HG02759 (cell line): ENCODE measurements at regions not wholly inside any gene's neighbourhood (a gene's known extent, or its start where the extent isn't known, plus 50 kb on each side); places are given as distances from the start of the nearest gene placed in this dataset.
"Not testable (repeated sequence)": the region's sequence is repeated elsewhere in the genome, so short reads cannot be mapped to it uniquely, and the experiment has no call there.

Experiments used
- ATAC-seq: cut with Tn5 transposase; IDR thresholded peaks from one replicate; pipeline ENCODE4 v1.9.1; 2021; ENCODE audit warnings: mild to moderate bottlenecking, moderate library complexity; ENCODE audit not compliant: unreplicated experiment

DNA sequence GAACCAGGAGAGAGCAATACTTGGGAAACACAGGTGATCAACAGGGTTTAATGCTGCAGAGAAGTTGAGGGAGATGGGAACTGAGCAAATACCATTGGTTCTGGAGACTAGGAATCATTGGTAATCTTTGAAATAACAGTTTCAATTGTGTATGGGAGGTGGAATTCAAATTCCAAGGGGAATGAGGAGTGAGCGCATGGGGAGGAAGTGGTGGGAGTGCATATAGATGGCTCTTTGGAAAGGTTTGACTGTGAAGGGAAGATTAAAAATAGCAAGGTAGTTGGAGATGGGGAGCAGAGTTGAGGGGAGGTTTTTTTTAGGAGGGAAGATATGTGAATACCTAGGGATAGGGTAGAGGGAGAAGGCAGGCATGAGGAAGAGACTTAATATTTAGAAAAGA, 51.1 kb upstream of the ROPN1 start:
- ATAC-seq, result no peak

DNA sequence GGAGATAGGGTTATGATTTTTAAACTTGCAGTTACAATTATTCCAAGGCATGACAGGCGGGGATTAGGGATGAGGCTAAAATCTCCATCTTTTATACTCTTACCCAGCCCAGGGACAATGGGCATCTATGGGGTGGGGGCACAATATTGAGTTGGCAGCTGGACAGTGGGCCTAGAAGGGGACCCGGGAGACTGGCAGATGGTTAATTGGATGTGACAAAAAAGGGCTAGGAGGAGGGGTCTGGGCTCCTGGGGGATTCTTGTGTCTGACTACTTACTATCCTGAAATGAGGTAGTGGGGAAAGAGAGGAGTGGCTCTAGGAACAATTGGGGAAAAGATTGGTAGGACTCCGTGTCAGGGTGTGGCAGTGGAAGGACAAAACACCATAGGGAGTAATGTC, 53.0 kb upstream of the ROPN1 start:
- no peak for ATAC-seq

DNA sequence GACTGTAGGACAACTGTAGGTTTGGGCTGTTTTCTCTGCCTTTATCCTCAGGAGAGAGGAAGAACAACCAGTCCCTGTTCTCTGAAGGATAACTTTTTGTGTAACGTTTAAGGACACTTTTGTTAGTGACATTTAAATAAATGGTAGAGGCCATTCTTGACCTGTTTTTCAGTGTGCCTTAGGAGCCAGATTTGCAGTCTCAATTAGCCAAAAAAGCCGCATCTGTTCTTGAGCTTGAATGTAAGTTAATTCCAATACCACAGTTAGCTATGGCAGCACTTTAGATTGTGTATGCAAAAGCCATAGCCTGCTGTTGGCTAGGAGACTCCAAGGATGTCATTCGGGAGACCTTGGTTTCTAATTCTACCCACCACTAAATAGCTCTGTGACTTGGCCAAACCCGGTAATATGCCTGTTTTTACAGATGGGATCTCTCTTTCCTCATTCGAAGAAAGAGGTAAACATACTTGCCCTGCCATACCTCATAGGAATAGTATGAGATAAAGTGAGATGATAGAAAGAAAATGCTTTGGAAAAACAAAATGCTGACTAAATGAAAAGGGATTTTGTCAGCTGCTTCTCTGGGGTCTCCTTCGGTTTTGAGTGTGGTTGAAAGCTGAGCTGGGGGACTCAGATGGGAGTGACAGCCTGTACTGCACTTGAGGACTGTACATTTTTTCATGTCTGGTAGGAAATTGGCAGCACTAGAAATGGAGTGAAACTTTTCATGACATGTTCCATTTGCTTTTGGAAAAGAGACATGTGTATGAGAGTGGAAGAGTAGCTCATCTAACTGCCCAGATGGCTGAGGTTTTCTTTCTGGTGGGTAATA, 57.3 kb upstream of the ROPN1 start:
- ATAC-seq, result no peak

DNA sequence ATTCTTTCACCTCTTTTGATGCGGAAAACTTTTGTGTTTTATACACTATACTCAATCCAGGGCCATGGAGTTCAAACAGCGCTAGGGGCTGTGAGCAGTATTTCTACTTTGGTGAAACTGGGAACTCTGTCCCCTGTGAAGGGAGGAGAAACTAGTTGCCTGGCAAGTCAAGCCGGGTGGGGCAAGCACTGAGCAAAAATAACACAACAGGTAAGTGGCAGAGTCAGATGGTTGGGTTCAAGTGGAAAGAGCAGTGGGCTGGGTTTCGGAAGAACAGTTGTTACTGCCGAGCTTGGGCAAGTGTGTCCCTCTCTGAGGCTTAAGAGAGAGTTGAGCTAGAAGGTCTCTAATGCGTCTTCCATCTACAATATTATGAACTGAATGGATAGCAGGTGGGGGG, 59.7 kb upstream of the ROPN1 start:
- no peak for ATAC-seq

DNA sequence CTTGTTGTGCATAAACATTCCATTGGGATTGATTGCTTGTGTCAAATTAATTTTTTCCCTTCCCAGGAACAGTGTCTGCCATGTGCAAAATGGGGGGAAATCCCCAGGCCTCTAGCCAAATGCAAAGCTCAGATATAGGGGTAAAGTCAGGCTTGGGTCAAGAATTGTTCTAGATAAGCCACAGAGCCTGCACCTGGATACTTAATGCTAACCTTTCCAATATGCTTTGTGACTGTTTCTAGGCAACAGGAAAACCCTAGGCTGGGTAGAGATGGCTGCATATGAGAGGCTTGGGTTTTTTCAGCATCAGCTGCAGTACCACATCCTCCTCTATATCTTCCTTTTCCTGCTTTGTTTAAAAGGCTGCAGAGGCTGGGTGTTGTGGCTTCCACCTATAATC, 61.9 kb upstream of the ROPN1 start:
- no peak for ATAC-seq

DNA sequence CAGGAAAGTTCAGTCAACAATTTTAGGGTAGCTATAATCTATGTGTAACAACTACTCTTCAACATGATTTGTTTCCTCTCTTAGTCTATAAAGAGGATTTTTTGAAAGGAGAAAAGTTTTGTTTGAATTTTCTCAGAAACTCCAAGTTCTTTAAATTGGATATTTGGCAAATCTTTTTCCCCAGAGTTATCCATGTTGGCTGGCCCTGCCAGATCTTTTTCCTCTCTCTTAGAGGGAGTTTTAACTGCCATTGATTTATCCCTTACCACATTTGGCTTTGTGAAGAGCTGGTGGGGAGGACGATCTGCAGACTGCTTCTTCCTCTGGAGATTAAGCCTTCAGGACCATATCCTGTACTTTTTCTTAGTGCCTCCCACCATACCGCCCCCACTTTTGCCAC, 64.9 kb upstream of the ROPN1 start:
- ATAC-seq, result no peak

DNA sequence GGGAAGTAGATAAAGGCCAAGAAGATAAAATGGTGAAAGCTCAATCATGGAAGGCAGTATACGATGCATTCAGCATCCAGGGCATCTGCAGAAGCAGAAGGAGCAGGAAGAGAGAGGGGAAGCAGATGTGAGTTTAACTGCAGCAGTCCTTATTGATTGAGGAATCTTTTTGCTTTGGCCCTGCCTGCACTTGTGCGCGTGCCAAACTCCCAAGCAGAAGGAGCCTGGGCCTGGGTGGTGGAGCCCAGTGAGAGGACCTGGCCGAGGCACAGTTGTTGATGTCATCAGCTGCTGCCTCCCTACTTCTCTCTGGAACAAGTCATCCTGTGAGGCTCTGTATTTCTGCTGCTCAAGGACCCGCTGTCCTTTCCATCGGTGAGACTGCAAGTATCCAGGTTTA, 65.5 kb upstream of the ROPN1 start:
- no peak for ATAC-seq

DNA sequence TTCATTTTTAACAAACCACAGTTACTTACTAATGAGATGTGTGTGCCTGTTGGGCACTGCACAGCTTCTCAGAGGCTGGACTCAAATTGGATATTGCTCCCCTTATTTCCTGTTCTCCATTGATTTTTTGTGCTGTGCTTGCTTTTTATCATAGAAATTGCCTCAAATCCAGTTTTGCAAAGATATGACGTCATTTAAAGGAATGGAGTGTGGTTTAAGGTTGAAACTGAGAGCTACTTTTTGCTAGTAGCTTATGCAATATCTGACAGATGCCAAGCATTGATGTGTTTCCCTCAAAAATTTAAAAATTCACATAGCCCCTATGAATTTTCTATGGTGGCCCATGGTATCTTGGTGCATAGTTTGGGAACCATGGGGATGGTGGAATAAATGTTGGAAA, 67.7 kb upstream of the ROPN1 start:
- ATAC-seq, result no peak

DNA sequence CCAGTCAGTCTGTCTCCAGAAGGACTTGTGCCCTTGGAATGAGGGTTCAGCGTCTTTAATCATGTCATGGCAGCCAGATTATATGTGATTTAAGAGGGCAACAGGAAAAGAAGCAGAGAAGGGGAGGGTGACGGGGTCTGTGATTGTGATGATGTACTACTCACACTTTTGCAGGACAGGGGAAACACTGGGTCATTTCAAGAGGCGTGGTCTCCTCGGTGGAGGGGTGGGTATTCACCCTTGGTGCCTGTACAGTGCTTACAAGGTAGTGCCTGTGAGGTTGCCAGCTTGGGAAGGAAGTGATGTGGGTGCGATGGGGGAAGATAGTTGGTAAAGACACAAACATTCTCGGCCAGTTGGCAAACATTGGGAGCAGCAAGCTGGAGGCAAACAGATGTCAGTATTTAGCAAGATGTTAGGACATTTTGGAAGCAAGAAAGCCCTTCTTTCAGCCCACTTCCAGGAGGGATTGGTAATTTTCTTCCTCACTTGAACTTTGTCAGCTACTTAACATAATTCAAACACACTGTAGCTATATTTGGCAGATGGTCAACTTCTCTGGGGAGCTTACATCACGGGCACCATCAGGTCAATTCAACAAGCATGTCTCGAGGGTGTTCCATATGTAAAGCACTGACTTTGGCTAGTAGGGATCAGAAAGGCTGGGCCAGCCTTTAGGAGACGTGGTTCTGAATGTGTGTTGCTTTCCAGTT, 71.4 kb upstream of the ROPN1 start:
- no peak for ATAC-seq

DNA sequence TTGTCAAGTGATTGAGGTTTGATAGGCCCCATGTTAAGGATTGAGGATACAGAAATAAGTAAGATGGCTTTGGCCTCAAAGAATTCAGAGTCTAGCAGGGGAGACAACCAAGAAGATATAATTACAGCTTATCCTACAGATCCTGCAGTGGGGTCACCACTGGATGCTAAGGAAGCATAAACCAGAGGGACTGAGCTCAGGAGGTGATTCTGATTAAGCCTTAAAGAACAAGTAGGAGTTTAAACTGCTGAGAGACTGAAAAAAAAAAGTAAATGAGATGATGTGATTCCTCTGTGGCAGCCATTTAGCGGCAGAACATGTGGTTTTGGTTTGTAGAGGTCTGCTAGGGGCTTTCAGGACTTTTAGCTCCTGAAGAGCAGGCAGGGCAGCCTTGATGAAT, 72.1 kb upstream of the ROPN1 start:
- no peak for ATAC-seq

DNA sequence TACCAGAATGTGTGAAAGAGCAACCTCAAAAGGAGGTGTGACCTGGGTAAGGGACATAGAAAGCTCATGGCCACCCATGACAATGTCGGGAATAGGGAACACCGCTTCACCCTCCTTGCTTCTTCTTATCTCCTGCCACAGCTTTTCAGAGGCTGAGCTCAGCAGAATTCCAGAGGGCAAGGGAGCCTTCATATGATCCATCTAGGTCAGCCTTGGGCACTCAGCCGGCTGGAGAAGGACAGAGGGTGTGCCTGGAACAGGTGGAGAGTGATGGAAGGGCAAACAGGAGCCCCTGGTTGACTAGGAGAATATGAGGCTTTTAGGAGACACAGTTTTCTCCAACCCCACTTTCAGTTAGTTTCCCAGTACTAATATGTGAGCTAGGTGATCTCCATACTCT, 74.6 kb upstream of the ROPN1 start:
- ATAC-seq, result not testable (repeated sequence)

DNA sequence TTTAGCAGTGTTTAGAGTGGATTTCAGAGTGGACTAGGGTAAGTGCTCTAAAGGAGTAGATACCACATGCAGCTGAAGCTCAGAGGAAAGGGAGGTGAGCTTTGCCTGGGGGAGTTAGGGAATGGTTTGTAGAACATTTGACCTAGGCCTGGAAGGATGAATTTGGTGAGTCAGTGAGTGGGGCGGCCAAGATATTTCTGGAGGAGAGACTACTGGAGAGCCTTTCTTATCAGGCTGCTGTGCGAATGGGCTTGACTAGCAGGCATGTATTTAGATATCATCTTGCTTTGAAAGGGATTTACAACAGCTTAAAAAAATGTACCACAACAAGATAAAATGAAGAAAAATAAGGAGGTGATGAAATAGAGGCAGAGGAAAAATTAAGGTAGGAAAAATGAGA, 77.8 kb upstream of the ROPN1 start:
- ATAC-seq, result not testable (repeated sequence)

DNA sequence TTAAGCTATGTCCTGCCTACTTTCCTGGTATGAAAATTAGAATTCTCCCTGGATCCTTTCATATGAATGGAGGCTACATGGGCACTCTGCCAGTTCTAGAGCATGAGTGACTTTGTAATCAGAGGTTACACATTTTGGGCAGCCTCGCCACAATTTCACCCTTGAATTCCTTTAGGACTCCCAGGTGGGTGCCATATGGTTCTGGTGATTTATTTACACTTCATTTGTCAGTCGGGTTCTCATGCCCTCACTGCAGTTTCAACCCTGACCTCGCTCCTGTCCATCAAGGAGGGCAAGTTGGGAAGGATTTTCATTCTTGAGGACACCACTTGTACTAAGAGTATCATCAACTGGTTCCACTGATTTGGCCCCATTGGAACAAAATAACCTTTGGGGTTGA, 83.2 kb upstream of the ROPN1 start:
- not testable (repeated sequence) for ATAC-seq

DNA sequence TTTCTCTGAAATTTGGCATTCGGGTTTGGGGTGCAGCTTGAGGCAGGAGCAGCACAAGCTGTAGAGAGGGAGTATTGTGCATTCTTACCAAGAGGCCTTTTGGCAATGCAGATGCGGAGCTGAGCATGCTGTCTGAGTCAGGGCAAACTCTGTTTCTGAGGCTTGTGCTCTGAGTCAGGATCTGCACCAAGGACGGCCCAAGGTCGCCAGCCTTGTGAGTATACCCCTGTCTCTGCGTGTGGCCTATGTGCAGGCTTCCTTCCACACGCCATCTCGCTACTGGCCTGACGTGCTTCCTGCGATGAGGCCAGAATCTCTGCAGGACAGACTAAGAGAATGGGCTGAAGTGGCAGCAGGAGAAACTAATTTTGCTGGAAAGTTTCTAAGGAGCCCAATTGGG, 83.8 kb upstream of the ROPN1 start:
- no peak for ATAC-seq

DNA sequence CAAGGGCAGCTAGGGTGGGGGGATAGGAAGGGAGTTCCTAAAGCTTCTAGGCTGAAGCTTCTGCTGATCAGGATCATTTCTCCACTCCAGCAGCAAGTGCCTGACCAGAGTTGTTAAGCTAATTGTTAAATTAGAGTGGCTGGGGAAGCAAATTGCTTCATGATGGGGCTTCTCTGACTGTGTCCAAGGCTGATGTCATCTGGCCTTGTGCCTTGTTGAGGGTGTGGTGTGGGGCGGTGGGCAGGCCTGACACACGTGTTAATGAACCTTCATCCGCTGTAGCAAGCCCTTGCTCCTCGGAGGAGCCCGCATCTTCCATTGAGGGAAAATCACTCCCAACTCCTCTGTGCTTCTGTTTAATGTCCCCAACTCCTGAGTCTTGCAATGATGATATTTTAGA, 84.3 kb upstream of the ROPN1 start:
- ATAC-seq, result no peak

DNA sequence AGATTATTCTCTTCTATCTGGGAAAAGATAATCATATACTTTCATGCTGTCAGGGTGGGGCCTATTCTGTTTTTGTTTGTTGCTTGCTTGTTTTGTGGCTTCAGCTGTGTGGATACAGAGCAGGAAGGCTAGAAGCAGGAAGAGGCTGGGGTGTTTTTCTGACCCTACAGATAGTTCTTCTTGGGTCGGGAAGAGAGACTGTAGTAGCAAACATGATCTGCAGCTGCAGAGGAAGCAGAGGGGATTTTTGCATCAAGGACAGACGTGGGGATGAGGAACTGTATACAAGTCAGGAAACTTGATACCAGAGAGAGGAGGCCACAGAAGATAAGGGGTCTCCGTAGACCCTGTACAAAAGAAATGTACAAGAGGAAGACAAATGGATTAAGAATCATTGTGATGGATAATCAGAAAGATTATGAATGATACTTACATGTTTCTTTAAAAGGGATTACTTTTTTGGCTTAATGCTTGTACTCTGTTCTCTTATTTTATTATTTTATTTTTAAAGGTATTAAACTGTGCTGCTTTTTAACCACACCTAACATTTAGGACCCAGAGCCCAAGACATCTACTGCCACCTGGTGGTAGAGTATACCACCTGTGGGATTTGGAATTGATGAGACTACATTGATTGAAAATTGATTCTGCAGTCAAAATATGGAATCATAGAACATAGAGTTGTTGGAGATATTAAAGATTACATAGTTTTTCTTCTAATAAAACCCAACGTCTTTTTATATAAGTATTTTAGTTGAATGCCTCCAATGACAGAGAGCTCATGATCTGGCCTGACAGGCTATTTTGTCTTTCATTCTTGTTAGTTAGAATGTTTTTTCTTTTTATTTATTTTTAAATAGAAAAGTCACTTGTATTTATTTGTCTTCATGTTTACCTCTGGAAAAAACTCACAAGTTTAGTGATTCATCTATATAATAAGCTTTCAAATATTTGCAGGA, 87.3 kb upstream of the ROPN1 start:
- ATAC-seq, result no peak

DNA sequence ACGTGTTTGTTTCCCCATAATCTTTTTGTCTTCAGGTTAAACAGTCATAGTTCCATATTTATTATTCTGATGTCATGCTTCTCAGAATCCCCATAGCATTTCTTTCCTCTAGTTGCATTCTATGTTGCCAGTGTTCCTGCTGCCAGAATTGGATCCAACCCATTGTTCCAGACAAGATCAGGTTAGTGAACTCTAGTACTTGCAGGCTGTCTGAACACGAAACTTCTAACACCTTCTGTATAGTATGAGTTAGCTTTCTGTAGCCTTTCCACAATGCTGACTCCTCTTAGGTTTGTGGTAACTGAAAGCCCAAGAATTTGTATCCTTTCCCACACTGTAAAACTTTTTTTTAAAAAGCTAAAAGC, 88.0 kb upstream of the ROPN1 start:
- no peak for ATAC-seq

DNA sequence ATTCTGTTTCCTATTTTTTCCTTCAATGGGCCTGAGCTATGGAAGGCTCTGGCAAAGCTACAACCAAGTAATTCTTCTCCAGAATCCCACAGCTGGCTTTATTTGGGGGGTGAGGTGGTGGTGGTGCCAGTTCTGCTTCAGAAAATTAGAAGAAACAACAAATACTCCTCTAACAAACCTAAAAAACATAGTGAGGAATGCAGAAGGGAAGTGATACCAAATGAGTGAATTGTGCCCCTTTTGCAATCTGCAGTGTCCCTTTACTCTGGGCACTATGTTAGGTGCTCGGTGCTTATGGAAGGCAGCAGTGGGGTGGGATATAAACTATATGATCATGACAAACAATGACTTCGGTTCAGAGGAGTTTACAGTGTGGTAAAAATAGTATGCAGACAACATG, 90.4 kb upstream of the ROPN1 start:
- ATAC-seq, result no peak

DNA sequence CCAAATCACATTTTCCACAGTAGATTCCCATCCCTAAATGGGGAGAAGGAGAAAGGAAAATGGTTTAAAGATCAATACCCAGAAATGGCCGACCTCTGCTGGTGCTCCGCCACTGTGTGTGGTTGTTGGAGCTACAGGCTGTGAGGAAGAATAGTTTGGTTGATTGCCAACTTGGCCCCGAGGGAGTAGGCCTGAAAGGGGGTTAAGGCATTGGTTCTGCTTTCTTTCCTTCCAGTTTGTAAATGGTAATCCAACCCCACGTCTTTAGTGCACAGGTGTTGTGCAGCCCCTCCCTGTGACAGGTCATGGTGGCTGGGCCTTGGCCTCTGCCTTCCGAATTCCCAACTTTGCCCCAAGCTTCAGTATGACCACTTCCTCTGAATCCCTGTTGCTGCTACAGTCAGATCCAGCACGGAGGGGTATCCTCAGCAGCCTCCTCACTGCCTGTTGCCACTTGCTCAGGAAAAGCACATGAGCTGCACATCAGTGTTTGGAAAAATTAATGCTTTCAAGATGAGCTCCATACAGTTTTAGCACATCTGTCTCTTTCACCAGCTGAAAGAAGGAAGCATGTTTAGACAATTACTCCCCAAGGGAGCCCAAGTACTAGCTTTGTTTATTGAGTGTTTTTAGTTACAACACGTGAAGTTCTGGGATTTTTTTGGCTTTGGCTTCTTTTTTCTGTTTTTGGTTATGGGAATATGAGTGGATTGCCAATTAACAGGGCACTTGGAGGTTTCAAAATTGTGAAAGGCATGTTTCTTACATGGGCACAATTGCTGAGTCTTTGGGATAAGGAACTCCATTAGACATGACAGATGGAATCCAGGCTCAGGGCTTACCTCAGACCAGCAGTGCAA, 92.3 kb upstream of the ROPN1 start:
- ATAC-seq, result no peak

DNA sequence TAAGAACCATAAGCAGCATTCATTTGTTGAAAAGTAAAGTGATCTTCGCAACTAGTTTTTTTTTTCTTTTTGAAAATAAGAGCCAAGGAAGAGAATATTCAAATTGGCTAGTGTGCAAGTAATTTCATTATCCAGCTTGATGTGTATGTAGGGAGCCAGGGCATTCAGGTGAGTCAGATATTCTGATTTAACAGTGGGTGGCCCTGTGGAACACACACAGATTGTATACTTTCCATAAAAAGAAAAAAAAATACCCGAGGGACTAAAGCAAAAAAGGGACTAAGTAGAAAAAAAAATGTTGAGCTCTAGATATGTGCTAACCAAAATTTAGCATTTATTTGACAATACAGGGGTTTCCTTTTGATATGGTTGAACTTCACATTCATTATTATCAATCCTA, 96.9 kb upstream of the ROPN1 start:
- ATAC-seq, result no peak

DNA sequence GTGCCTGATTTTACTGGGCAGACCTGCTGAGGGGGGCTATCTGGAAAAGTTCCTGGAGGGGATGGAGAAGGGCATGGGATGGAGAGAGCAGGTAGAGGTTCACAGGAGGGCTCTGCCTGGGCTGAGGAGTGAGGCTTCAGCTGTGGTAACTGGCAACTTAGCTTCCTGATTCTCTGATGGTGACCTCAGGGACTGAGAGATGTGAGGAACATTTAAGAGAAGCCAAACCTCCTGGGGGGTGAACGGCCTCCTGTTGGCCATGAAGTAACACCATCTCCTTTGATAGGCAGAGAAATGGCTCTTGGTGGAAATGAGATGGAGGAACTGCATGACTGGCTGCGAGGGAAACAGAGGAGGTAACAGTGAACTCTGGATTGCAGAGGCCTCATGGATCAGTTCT, 97.3 kb upstream of the ROPN1 start:
- ATAC-seq, result no peak
